ENCODE measurements at regions not wholly inside any gene's neighbourhood (a gene's known extent, or its start where the extent isn't known, plus 50 kb on each side); places are given as distances from the start of the nearest gene placed in this dataset.

- Histone ChIP-seq H2AK5ac (ENCODE audit: insufficient read length, low read length) (no peak overlapping the region), H2AFZ (ENCODE audit: low read length) (no peak overlapping the region), H3K23ac (ENCODE audit: insufficient read length, low read depth, low read length) (no peak overlapping the region), H2BK120ac (ENCODE audit: low read depth, low read length, poor library complexity, severe bottlenecking) (no peak overlapping the region), H4K20me1 (ENCODE audit: control insufficient read depth, insufficient read depth, insufficient read length) (no peaks in the 10 kb centered on the region), H3K4me1 (ENCODE audit: insufficient read depth, low read length) (no peaks in the 10 kb centered on the region), H3K9me3 (ENCODE audit: control insufficient read depth, low read depth, low read length) (no peaks in the 10 kb centered on the region), H3K18ac (ENCODE audit: insufficient read length, low read depth, low read length) (no peak overlapping the region), H3K79me2 (ENCODE audit: insufficient read depth, low read length) (no peaks in the 10 kb centered on the region), H3K9ac (ENCODE audit: extremely low read depth, insufficient read length, low read length) (no peak overlapping the region), H2BK15ac (ENCODE audit: low read depth, low read length) (no peak overlapping the region), H2BK12ac (ENCODE audit: insufficient read length, low read depth, low read length) (no peak overlapping the region), H4K8ac (replicated peaks; ENCODE audit: insufficient read length, low read depth, low read length) (no peak overlapping the region), H3K79me1 (ENCODE audit: insufficient read depth, low read depth, low read length, poor library complexity, severe bottlenecking) (no peaks in the 10 kb centered on the region), H3K27me3 (ENCODE audit: insufficient read depth, low read length) (no peaks in the 10 kb centered on the region), H3K27ac (ENCODE audit: insufficient read length, low read depth, low read length) (no peak overlapping the region), H3K23me2 (ENCODE audit: insufficient read length, low read depth, low read length, poor library complexity, severe bottlenecking) (no peaks in the 10 kb centered on the region), H3K4me2 (ENCODE audit: insufficient read depth, insufficient read length, low read length) (no peak overlapping the region), H4K5ac (ENCODE audit: insufficient read length, low read depth, low read length) (no peak overlapping the region), H2BK5ac (ENCODE audit: insufficient read length, low read length) (no peak overlapping the region), H3K14ac (ENCODE audit: insufficient read depth, low read length) (no peak overlapping the region), H3K4ac (ENCODE audit: low read depth, low read length) (no peak overlapping the region), H4K91ac (ENCODE audit: insufficient read length, low read depth, low read length) (no peak overlapping the region), H2BK20ac (ENCODE audit: low read depth, low read length, poor library complexity, severe bottlenecking) (no peak overlapping the region), H3K56ac (ENCODE audit: insufficient read length, low read depth, low read length) (no peak overlapping the region), H3T11ph (ENCODE audit: low read length) (no peak overlapping the region)
- no peak for DNase-seq
- H3K4me3 Mint-ChIP-seq: no peak overlapping the region
- H3K27ac Mint-ChIP-seq: no peak overlapping the region
- peaks cover 4 to 19% of the 10 kb centered on the region in 2 experiments for H3K4me1 Mint-ChIP-seq
- H3K36me3 Mint-ChIP-seq (ENCODE audit: insufficient read depth in 1 of 3, low read depth in 3 of 3): no peaks in the 10 kb centered on the region
- peaks cover 28% of the 10 kb centered on the region for H3K27me3 Mint-ChIP-seq (ENCODE audit: low read depth)
- no peaks in the 10 kb centered on the region for H3K9me3 Mint-ChIP-seq
- TF ChIP-seq CTCF (conservative IDR thresholded peaks at IDR 0.05): no peak
Measured at GRCh38 chr11:15854245-15854644, 502.1 kb downstream of the SOX6 start.

All from H9 (cell line).